Fibroblast of skin of left biceps (primary cell): ENCODE measurements at regions not wholly inside any gene's neighbourhood (a gene's known extent, or its start where the extent isn't known, plus 50 kb on each side); places are given as distances from the start of the nearest gene placed in this dataset.
"Not testable (repeated sequence)": the region's sequence is repeated elsewhere in the genome, so short reads cannot be mapped to it uniquely, and the experiment has no call there.

Source experiments
- DNase-seq, 2 experiments: peaks; one replicate each; pipeline ENCODE4 v3.0.0-alpha.2; 2013; ENCODE audit warnings: low read depth in 2 of 2

DNA sequence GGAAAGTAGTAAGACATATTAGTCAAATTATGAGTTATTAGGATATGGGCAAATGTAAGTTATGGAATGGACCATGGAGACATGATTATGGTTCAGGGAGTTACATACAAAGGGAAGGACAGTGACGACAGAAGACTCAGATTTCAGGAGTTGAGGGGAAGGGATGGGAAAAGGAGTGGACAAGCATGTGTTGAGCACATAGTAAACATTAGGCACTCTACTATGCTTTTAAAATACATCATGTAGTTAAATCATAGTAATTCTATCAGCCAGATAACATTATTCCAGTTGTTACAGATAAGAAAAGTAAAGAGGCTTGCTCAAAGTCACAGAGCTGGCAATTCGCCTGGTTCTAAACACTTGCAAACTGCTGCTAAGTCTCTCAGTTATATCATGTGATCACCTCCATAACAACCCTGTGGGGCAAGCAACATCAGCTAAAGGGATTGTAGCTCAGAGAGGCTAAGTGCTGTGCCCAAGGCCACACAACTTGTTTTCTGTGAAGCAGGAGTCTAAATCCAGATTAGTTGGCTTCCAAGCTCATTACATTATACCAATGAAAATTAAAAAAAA, 115.2 kb upstream of the MDFIC start:
- no peak for DNase-seq

GRCh38 chr7:114812570-114812969, 109.3 kb upstream of the MDFIC start:
- DNase-seq = no peak

DNA sequence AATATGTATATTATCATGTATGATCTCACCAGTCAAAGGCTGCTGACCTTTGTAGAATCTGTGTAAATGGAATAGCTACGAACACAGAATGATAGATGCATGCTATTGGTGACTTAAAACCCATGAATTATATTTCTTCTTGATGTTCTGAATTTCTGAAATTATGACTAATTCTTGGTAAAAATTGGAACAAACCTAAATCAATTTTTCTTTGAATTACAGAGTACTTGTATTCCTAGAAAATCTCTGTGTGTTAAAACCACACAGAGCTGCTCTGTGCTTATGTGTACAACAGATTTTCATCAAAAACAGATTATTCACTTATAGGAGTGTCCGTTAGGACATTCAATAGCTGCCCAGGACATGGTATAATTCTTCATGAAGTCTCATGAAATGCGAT, 108.3 kb upstream of the MDFIC start:
- DNase-seq = no peak

DNA sequence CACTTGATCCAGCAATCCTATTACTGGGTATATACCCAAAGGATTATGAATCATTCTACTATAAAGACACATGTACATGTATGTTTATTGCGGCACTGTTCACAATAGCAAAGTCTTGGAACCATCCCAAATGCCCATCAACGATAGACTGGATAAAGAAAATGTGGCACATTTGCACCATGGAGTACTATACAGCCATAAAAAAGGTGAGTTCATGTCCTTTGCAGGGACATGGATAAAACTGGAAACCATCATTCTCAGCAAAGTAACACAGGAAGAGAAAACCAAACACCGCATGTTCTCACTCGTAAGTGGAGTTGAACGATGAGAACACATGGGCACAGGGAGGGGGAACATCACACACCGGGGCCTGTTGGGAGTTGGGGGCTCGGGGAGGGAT, 104.9 kb upstream of the MDFIC start:
- not testable (repeated sequence) for DNase-seq

DNA sequence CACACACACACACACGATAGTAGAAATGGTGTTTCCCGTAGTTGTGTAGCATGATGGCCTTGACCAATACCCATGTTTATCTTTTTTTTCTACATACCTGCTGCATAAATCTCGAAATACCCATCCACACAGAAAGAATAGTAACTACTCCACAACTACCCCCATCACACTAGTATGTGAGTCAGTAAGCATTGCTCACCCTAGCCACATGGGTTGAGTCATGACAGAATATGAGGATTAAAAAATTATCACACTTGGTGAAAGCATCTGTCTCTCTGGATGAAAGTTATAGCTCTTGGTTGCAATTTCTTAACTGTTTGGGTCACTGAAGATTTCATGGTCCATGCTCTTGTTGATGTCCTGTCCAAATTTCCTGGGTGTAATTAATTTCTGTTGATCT, 103.4 kb upstream of the MDFIC start:
- DNase-seq = peak in 1 of 2 experiments; percentile 57

DNA sequence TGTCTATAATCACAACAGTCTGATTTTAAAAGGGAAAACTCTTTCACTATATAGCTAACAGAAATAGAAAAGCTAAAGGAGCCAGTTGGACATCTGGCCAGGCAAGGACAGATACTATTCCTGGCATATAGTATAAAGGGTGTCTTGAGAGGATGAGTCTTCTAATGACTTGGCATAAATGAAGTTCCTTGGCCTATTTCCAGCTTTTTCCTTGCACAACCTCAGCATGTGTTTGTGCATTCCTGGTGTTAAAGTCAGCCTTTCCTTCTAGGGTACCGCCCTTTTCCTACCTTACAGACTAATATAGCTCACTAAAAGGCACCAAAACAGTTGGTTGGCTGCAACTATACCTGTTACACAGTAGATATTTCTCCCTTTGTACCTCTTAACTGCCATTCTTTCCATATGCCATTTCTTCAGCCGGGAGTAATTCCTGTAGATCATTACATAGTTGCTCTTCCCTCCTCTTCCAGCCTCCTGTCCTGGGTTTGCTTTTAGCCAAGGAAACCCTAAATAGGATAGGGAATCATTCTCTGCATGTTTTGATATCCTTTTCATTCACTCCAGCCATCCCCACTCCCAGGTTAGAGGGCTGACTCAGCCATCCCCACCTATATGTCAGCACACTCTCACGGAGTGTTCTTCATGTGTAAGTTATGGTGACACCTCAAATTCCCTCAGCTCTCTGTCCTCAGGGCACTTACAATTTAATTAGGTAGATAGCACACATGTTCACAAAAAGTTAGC, 102.1 kb upstream of the MDFIC start:
- DNase-seq = peak; percentile 95 to 96

GRCh38 chr7:114821030-114821900, 100.6 kb upstream of the MDFIC start:
- DNase-seq = peak; percentile 50 to 62

DNA sequence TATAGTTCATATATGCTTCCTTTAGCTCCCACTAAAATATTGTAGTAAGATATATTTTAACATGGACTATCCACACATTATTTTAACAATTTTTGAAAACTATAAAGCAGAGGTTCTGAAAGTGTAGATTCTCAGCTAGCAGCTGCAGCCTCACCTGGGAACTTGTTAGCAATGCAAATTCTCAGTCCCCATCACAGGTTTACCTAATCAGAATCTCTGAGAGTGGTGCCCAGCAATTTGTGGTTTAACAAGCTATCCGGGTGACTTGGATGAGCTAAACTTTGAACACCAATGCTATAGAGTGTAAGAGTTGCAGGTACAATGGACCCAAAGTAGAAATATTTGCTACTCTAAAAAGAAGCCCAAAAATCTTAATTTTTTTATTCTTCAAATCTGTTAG, 99.8 kb upstream of the MDFIC start:
- DNase-seq = no peak

DNA sequence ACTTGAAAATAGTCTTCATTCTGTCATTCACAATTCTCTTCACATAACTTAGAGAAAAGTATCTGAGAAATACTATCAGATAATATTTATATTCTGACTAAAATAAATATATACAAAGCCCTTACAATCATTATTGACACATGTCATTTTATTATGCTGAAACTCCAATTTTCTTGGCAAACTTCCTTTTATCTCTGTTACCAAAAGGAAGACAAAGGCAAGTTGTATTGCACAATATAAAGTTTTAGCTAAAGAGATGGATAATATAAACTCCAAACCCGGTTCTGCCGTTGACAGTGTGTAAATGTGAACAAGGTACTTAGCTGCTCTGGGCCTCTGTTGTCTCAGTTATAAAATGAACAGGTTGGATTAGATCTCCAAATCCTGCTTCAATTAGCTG, 99.0 kb upstream of the MDFIC start:
- DNase-seq = no peak

GRCh38 chr7:114823290-114823689, 98.6 kb upstream of the MDFIC start:
- DNase-seq = no peak

DNA sequence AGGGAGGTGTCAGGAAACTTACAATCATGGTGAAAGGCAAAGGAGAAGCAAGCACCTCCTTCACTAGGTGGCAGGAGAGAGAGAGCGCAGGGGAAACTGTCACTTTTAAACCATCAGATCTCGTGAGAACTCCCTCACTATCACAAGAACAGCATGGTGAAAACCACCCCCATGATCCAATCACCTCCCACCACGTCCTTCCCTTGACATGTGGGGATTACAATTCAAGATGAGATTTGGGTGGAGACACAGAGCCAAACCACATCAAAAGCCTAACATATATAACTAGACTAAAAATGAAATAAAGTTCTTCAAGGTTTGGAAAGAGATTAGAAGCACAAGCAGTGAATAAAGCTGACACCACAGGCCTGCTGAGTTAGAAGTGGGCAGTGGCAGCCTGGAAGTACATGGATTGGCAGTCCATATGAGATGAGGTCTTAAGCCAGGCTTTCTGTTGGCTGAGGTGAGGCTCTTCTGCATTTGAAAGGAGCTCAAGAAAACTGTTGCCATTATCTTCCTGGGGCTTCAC, 96.4 kb upstream of the MDFIC start:
- no peak for DNase-seq

GRCh38 chr7:114830952-114831351, 90.9 kb upstream of the MDFIC start:
- no peak for DNase-seq

GRCh38 chr7:114832906-114833595, 88.8 kb upstream of the MDFIC start:
- no peak for DNase-seq

DNA sequence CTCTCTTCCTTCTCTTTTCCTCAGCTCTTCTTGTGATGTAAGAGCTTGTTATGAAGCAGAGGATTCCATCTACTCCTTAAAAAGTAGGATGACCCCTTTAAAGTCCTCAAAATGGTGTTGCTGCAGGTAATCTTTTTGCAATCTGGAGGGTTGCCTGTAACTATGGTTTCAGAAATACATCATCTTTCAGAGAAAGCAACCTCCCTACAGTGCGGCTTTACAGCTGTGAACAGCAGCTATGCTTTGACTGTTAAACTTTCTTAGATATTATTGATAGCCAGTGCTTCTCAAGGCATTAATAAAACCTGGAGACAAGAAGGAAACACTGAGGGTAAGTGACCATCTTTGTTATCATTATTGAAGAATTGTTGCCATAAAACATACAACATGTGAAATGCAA, 86.6 kb upstream of the MDFIC start:
- no peak for DNase-seq

GRCh38 chr7:114835861-114836260, 86.0 kb upstream of the MDFIC start:
- no peak for DNase-seq

GRCh38 chr7:114842551-114843065, 79.3 kb upstream of the MDFIC start:
- no peak for DNase-seq

DNA sequence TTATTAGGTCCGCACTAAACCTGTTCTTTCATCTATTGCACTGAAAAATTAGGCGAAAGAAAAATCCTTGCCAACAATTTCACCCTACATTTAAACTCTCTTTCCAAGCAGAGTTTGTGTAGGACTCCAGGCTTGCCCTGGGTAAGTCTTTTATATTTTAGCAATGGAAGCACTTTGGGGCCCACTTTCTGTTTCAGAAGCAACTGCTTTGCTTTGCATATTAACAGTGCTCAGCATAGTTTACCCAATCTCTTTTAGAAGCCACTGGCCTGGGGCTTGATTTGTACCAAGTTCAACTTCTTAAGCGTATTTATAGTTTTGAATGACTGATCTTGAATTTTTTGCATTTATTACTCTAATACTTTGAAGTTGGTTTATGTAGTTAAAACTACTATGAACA, 78.8 kb upstream of the MDFIC start:
- no peak for DNase-seq

- DNase-seq = peak in 1 of 2 experiments; percentile 39
Measured at GRCh38 chr7:114851406-114852061, 70.4 kb upstream of the MDFIC start.

- no peak for DNase-seq
Measured at GRCh38 chr7:114852293-114852692, 69.6 kb upstream of the MDFIC start.

GRCh38 chr7:114853189-114853588, 68.7 kb upstream of the MDFIC start:
- DNase-seq = no peak

- DNase-seq = no peak
Measured at GRCh38 chr7:114854369-114854768, 67.5 kb upstream of the MDFIC start.
